ENCODE measurements at regions not wholly inside any gene's neighbourhood (a gene's known extent, or its start where the extent isn't known, plus 50 kb on each side); places are given as distances from the start of the nearest gene placed in this dataset.
"Not testable (repeated sequence)": the region's sequence is repeated elsewhere in the genome, so short reads cannot be mapped to it uniquely, and the experiment has no call there.

DNA sequence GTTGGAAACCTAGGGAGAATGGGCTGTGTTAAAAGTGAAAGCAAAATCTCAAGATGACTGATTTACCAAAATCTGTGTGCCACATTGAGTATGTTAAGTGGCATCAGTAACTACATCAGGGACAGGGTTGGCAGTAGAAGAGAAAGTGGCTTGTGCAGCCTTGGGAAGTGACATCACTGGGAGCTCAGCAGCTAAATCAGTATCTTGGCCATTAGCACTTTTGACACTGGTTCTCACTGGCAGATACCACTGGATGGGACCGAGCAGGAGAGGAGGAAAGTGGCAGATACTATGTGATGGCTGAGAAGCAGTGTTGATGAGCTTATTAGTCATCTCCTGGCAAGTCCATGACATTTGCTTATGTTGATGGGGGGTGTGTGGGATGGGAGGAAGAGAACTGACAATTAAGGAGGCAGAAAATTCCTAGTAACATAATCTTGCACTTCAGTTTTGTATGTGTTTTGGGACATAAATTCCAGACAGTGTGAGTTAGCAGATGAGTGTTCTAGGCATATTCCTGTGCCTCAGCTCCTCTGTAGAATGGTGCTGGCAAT, 322.2 kb downstream of the SOX4 start:
- H3K27me3 Mint-ChIP-seq: no peaks in the 10 kb centered on the region
- no peak overlapping the region for H3K27ac Mint-ChIP-seq
- ATAC-seq (ENCODE audit: low read depth in 2 of 2) (no peak), DNase-seq (no peak)
- H3K36me3 Mint-ChIP-seq: no peaks in the 10 kb centered on the region
- H3K4me1 Mint-ChIP-seq: peaks cover 0 to 27% (median 3%) of the 10 kb centered on the region in 3 donors
- H3K4me3 Mint-ChIP-seq: peak overlapping the region in 1 of 8 donors; percentile 2
- no peaks in the 10 kb centered on the region for H3K9me3 Mint-ChIP-seq

DNA sequence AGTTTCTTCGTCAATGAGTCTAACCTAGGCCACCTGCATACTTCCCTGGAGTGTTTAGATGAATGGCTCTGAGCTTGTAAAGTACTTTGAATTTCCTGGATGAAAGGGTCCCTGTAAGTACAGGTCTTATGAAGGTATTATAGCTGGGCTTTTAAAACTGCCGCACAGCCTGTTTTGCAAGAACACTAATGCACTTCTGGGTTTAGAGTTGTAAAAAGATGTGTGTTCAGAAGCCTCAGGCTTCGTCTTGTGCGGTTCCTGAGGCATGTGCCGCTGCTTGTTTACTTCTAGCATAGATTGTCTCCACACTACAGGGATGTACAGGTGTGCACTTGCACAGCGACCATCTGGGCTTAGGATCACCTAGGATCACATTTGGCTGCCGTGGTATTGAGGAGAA, 324.5 kb downstream of the SOX4 start:
- Mint-ChIP-seq H3K27ac (no peak overlapping the region), H3K4me3 (no peak overlapping the region), H3K4me1 (peaks cover 0 to 26% (median 3%) of the 10 kb centered on the region in 3 donors), H3K27me3 (no peaks in the 10 kb centered on the region), H3K36me3 (no peaks in the 10 kb centered on the region), H3K9me3 (no peaks in the 10 kb centered on the region)
- DNase-seq (no peak), ATAC-seq (ENCODE audit: low read depth in 2 of 2) (no peak)

DNA sequence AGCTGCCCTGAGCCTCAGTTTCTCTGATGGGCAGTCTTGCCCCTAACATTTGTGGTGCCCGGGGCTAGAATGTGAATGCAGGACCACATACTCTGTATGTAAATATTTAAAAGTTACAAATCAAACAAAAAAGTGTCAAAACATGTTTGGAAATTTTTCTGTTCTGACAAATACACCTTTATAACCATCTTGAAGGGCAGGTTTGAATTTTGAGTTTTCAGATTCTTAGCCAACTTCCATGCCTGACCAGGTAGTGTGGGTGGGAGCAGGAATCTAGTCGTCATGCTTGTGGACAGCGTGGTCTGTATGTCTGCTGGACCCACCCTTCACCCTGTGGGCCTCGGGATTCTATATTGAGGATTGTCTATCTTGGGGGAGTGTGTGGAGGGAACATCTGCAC, 325.1 kb downstream of the SOX4 start:
- DNase-seq (no peak), ATAC-seq (ENCODE audit: low read depth in 2 of 2) (no peak)
- Mint-ChIP-seq H3K36me3 (no peaks in the 10 kb centered on the region), H3K4me1 (peaks cover 0 to 20% (median 3%) of the 10 kb centered on the region in 3 donors), H3K27ac (no peak overlapping the region), H3K4me3 (no peak overlapping the region), H3K27me3 (no peaks in the 10 kb centered on the region), H3K9me3 (no peaks in the 10 kb centered on the region)

GRCh38 chr6:21922086-21922485, 328.5 kb downstream of the SOX4 start:
- ATAC-seq (ENCODE audit: low read depth in 2 of 2) (no peak), DNase-seq (no peak)
- Mint-ChIP-seq H3K4me1 (peaks cover 0 to 4% (median 0%) of the 10 kb centered on the region in 3 donors), H3K27ac (no peak overlapping the region), H3K27me3 (no peaks in the 10 kb centered on the region), H3K4me3 (no peak overlapping the region), H3K36me3 (no peaks in the 10 kb centered on the region), H3K9me3 (peaks cover 0 to 5% (median 0%) of the 10 kb centered on the region in 7 donors)

DNA sequence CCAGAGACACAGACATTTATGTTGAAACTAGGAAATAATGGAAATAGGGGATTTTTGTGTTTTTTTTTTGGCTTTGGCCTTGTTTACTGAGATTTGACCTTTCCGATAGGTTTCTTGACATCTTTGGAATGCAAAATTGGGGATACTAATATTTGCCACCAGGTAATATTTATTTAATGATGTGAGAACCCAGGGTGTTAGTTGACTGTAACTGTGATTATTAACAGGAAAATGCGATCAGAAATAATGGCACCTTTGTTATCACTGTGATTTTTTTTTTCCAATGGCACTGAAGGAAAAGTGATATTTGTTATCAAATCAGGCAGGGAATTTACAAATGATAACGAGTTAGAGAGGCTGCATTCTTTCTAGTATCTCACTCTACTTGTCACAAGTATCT, 330.5 kb downstream of the SOX4 start:
- Mint-ChIP-seq H3K4me1 (peaks cover 0 to 9% (median 4%) of the 10 kb centered on the region in 3 donors), H3K4me3 (no peak overlapping the region), H3K9me3 (peaks cover 0 to 5% (median 0%) of the 10 kb centered on the region in 7 donors), H3K27ac (no peak overlapping the region), H3K27me3 (no peaks in the 10 kb centered on the region), H3K36me3 (no peaks in the 10 kb centered on the region)
- no peak for ATAC-seq (ENCODE audit: low read depth in 2 of 2)
- DNase-seq: no peak

- DNase-seq: no peak
- peaks cover 4 to 20% (median 10%) of the 10 kb centered on the region in 7 donors for H3K9me3 Mint-ChIP-seq
- no peak for ATAC-seq (ENCODE audit: low read depth in 2 of 2)
- no peaks in the 10 kb centered on the region for H3K36me3 Mint-ChIP-seq
- H3K4me1 Mint-ChIP-seq: peaks cover 0 to 17% (median 8%) of the 10 kb centered on the region in 3 donors
- no peaks in the 10 kb centered on the region for H3K27me3 Mint-ChIP-seq
- H3K27ac Mint-ChIP-seq: peak overlapping the region in 3 of 6 donors; percentile 62 to 77 (median 74)
- H3K4me3 Mint-ChIP-seq: no peak overlapping the region
Measured at GRCh38 chr6:21928827-21929226, 335.3 kb downstream of the SOX4 start.

DNA sequence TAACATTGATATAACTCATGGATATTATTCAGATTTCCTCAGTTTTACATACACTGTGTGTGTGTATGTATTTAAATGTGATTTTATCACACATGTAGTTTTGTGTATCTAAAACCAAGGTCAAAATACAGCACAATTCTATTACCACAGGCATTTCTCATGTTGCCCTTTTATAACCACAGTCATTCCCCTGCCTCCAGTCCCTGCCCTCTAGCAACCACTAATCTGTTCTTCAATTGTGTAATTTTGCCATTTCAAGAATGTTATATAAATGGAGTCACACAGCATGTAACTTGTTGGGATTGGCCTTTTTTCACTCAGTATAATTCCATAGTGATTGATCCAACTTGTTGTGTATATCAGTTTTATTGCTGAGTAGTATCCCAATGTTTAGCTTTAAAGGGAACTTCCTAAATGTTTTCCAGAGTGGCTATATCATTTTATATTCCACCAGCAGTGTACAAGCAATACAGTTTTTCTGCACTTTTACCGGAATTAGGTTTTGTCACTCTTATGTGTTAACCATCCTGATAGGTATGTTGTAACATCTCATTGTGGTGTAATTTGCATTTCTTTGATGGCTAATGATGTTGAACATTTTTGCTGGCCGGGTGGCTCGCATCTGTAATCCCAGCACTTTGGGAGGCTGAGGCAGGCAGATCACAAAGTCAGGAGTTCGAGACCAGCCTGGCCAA, 338.2 kb downstream of the SOX4 start:
- peaks cover 0 to 9% of the 10 kb centered on the region in 2 donors for H3K36me3 Mint-ChIP-seq
- no peak overlapping the region for H3K27ac Mint-ChIP-seq

DNA sequence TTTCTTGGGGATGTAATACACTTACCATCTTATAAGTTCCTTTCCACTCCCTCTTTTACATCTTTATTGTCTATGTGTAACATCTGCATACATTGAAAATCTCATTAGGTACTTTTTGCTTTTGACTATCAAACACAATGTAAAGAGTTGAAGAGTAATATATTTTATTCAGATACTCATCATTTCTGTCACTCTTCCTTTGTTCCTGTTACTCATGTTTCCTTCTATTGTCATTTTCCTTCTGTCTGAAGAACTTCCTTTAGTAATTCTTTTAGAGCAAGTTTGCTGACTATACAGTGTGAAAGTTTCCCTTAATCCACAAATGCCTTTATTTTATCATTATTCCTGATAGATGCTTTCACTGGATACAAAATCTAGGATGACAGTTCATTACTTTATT, 339.8 kb downstream of the SOX4 start:
- peak overlapping the region in 1 of 6 donors; percentile 69 for H3K27ac Mint-ChIP-seq
- no peak overlapping the region for H3K4me3 Mint-ChIP-seq
- H3K36me3 Mint-ChIP-seq: peaks cover 0 to 9% of the 10 kb centered on the region in 2 donors
- peaks cover 0 to 32% (median 19%) of the 10 kb centered on the region in 7 donors for H3K9me3 Mint-ChIP-seq
- H3K27me3 Mint-ChIP-seq: no peaks in the 10 kb centered on the region
- H3K4me1 Mint-ChIP-seq: peaks cover 0 to 8% (median 4%) of the 10 kb centered on the region in 3 donors
- no peak for ATAC-seq (ENCODE audit: low read depth in 2 of 2)
- DNase-seq: no peak

More for the DNA sequence above, 338.2 kb downstream of the SOX4 start:
- H3K9me3 Mint-ChIP-seq: peaks cover 0 to 32% (median 19%) of the 10 kb centered on the region in 7 donors
- H3K4me3 Mint-ChIP-seq: no peak overlapping the region
- no peak for ATAC-seq (ENCODE audit: low read depth in 2 of 2)
- DNase-seq: no peak
- H3K4me1 Mint-ChIP-seq: peaks cover 0 to 17% (median 4%) of the 10 kb centered on the region in 3 donors
- no peaks in the 10 kb centered on the region for H3K27me3 Mint-ChIP-seq

- Mint-ChIP-seq H3K36me3 (peaks cover 0 to 9% of the 10 kb centered on the region in 2 donors), H3K27me3 (no peaks in the 10 kb centered on the region), H3K4me1 (no peaks in the 10 kb centered on the region), H3K9me3 (peaks cover 0 to 28% (median 17%) of the 10 kb centered on the region in 7 donors), H3K27ac (peak overlapping the region in 1 of 6 donors; percentile 22), H3K4me3 (no peak overlapping the region)
- DNase-seq (no peak), ATAC-seq (ENCODE audit: low read depth in 2 of 2) (no peak)
Measured at GRCh38 chr6:21935142-21935541, 341.6 kb downstream of the SOX4 start.

GRCh38 chr6:21935561-21936028, 342.0 kb downstream of the SOX4 start:
- Mint-ChIP-seq H3K27ac (no peak overlapping the region), H3K9me3 (peaks cover 0 to 28% (median 17%) of the 10 kb centered on the region in 7 donors), H3K4me3 (no peak overlapping the region), H3K36me3 (peaks cover 0 to 9% of the 10 kb centered on the region in 2 donors), H3K4me1 (no peaks in the 10 kb centered on the region), H3K27me3 (no peaks in the 10 kb centered on the region)
- ATAC-seq (ENCODE audit: low read depth in 2 of 2): no peak
- no peak for DNase-seq

GRCh38 chr6:21937466-21937865, 343.9 kb downstream of the SOX4 start:
- Mint-ChIP-seq H3K36me3 (peaks cover 0 to 9% of the 10 kb centered on the region in 2 donors), H3K27ac (no peak overlapping the region), H3K27me3 (no peaks in the 10 kb centered on the region), H3K4me3 (no peak overlapping the region), H3K4me1 (no peaks in the 10 kb centered on the region), H3K9me3 (peaks cover 0 to 14% (median 8%) of the 10 kb centered on the region in 7 donors)
- DNase-seq (no peak), ATAC-seq (ENCODE audit: low read depth in 2 of 2) (no peak)

DNA sequence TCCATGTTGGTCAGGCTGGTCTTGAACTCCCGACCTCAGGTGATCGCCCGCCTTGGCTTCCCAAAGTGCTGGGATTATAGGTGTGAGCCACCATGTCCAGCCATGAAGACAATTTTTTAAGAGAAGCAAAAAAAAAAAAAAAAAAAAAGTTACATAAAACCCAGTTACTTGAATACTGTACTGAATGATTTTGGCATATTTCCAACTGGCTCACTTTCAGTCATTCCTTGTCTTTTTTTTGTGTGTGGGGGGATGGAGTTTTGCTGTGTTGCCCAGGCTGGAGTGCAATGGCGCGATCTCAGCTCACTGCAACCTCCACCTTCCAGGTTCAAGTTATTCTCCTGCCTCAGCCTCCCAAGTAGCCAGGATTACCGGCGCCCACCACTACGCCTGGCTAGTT, 345.5 kb downstream of the SOX4 start:
- not testable (repeated sequence) for H3K36me3 Mint-ChIP-seq; ATAC-seq (ENCODE audit: low read depth in 2 of 2); DNase-seq; H3K27me3 Mint-ChIP-seq; H3K4me1 Mint-ChIP-seq; H3K4me3 Mint-ChIP-seq; H3K27ac Mint-ChIP-seq
- peaks cover 0 to 12% (median 7%) of the 10 kb centered on the region in 7 donors for H3K9me3 Mint-ChIP-seq

DNA sequence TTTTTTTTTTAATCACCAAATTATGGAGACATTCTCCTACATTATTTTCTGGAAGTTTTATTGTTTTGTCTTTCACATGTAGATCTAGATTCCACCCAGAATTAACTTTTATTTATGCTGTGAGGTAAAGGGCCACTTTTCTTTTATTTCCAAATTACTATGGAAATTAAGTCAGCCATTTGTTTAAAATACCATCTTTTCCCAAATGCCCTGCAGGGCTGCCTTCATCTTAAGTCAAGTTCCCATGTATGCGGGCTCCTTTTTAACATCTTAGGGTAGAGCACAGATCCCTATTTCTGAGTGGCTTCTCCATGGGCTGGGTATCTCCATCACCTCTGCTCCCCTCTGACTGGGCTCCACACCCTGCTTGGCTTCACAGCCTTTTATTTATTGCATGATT, 348.4 kb downstream of the SOX4 start:
- no peak for ATAC-seq (ENCODE audit: low read depth in 2 of 2)
- Mint-ChIP-seq H3K4me1 (no peaks in the 10 kb centered on the region), H3K9me3 (no peaks in the 10 kb centered on the region)

GRCh38 chr6:21942897-21943296, 349.3 kb downstream of the SOX4 start:
- Mint-ChIP-seq H3K27ac (no peak overlapping the region), H3K9me3 (peaks cover 0 to 2% (median 0%) of the 10 kb centered on the region in 7 donors), H3K27me3 (no peaks in the 10 kb centered on the region), H3K4me3 (no peak overlapping the region), H3K36me3 (no peaks in the 10 kb centered on the region), H3K4me1 (peaks cover 0 to under 1% (median 0%) of the 10 kb centered on the region in 3 donors)
- DNase-seq (no peak), ATAC-seq (ENCODE audit: low read depth in 2 of 2) (no peak)

More for the DNA sequence above, 348.4 kb downstream of the SOX4 start:
- H3K27me3 Mint-ChIP-seq: no peaks in the 10 kb centered on the region
- H3K4me3 Mint-ChIP-seq: no peak overlapping the region
- H3K27ac Mint-ChIP-seq: no peak overlapping the region
- DNase-seq: no peak
- no peaks in the 10 kb centered on the region for H3K36me3 Mint-ChIP-seq
